SH-SY5Y (cell line): ENCODE measurements at regions not wholly inside any gene's neighbourhood (a gene's known extent, or its start where the extent isn't known, plus 50 kb on each side); places are given as distances from the start of the nearest gene placed in this dataset.

ENCODE experiments used
- GATA2 ChIP-seq: IDR thresholded peaks from 2 replicates; pipeline ENCODE4 v1.6.1; 2011; ENCODE audit warnings: mild to moderate bottlenecking, low read depth, low read length
- GATA3 ChIP-seq: IDR thresholded peaks from 2 replicates; pipeline ENCODE4 v1.6.1; 2011; ENCODE audit warnings: low read depth, mild to moderate bottlenecking, low read length, moderate library complexity

GRCh38 chr4:151882072-151882803 is 121.4 kb upstream of the GATB start:
- TF ChIP-seq GATA2 (no peak), GATA3 (no peak)
